GM21515 (cell line): ENCODE measurements at regions not wholly inside any gene's neighbourhood (a gene's known extent, or its start where the extent isn't known, plus 50 kb on each side); places are given as distances from the start of the nearest gene placed in this dataset.

Experiments used
- ATAC-seq: cut with Tn5 transposase; IDR thresholded peaks from one replicate; pipeline ENCODE4 v1.9.1; 2021; ENCODE audit not compliant: unreplicated experiment

GRCh38 chr16:52805559-52806168 lies 247.0 kb downstream of the CHD9NB start:
- no peak for ATAC-seq

GRCh38 chr16:52800432-52800831 lies 252.3 kb downstream of the CHD9NB start:
- ATAC-seq, result no peak

GRCh38 chr16:52799149-52799548 lies 252.2 kb upstream of the TOX3 start:
- no peak for ATAC-seq

- no peak for ATAC-seq
Observed at GRCh38 chr16:52787709-52788108, 240.8 kb upstream of the TOX3 start.

GRCh38 chr16:52786091-52786490 lies 239.1 kb upstream of the TOX3 start:
- ATAC-seq, result no peak

GRCh38 chr16:52785653-52786052 lies 238.7 kb upstream of the TOX3 start:
- ATAC-seq, result no peak

GRCh38 chr16:52783616-52784015 lies 236.7 kb upstream of the TOX3 start:
- no peak for ATAC-seq

GRCh38 chr16:52781005-52781630 lies 234.2 kb upstream of the TOX3 start:
- ATAC-seq, result no peak

GRCh38 chr16:52773026-52773425 lies 226.1 kb upstream of the TOX3 start:
- no peak for ATAC-seq

GRCh38 chr16:52770828-52771227 lies 223.9 kb upstream of the TOX3 start:
- no peak for ATAC-seq

- ATAC-seq, result no peak
Observed at GRCh38 chr16:52758473-52758855, 211.5 kb upstream of the TOX3 start.

GRCh38 chr16:52757746-52758472 lies 211.0 kb upstream of the TOX3 start:
- ATAC-seq, result no peak

GRCh38 chr16:52756812-52757517 lies 210.0 kb upstream of the TOX3 start:
- no peak for ATAC-seq

- ATAC-seq, result no peak
Observed at GRCh38 chr16:52755396-52755795, 208.5 kb upstream of the TOX3 start.

GRCh38 chr16:52751035-52751434 lies 204.1 kb upstream of the TOX3 start:
- ATAC-seq, result no peak

GRCh38 chr16:52748741-52749140 lies 201.8 kb upstream of the TOX3 start:
- ATAC-seq, result no peak

- ATAC-seq, result no peak
Observed at GRCh38 chr16:52747088-52747595, 200.2 kb upstream of the TOX3 start.

- ATAC-seq, result no peak
Observed at GRCh38 chr16:52743707-52744106, 196.8 kb upstream of the TOX3 start.

- no peak for ATAC-seq
Observed at GRCh38 chr16:52742608-52743170, 195.7 kb upstream of the TOX3 start.

GRCh38 chr16:52742052-52742451 lies 195.1 kb upstream of the TOX3 start:
- ATAC-seq, result no peak

GRCh38 chr16:52741351-52741750 lies 194.4 kb upstream of the TOX3 start:
- ATAC-seq, result no peak
